ENCODE measurements at regions not wholly inside any gene's neighbourhood (a gene's known extent, or its start where the extent isn't known, plus 50 kb on each side); places are given as distances from the start of the nearest gene placed in this dataset.
A peak's percentile ranks its signal among the peaks of the same experiment; 100 is the strongest.
"Not testable (repeated sequence)": the region's sequence is repeated elsewhere in the genome, so short reads cannot be mapped to it uniquely, and the experiment has no call there.

GRCh38 chr15:88995449-88995848, 82.3 kb upstream of the MFGE8 start:
- Histone ChIP-seq H3K9me3 (ENCODE audit: control insufficient read depth, insufficient read depth, low read depth, low read length) (no peaks in the 10 kb centered on the region), H3K4me1 (ENCODE audit: control insufficient read depth, insufficient read depth, low read length) (peaks cover 67% of the 10 kb centered on the region), H3K27ac (ENCODE audit: low read depth, low read length) (no peak overlapping the region), H3K27me3 (ENCODE audit: control insufficient read depth, insufficient read depth, low read length) (peaks cover 26% of the 10 kb centered on the region), H3K36me3 (ENCODE audit: control insufficient read depth, insufficient read depth, low read length) (no peaks in the 10 kb centered on the region), H3K4me3 (ENCODE audit: low read depth, low read length) (no peak overlapping the region), H3K9ac (ENCODE audit: low read length) (no peak overlapping the region)

GRCh38 chr15:88997531-88997930, 84.4 kb upstream of the MFGE8 start:
- no peak overlapping the region for H3K9ac ChIP-seq (ENCODE audit: low read length)
- no peaks in the 10 kb centered on the region for H3K9me3 ChIP-seq (ENCODE audit: control insufficient read depth, insufficient read depth, low read depth, low read length)
- H3K4me1 ChIP-seq (ENCODE audit: control insufficient read depth, insufficient read depth, low read length) = peaks cover 65% of the 10 kb centered on the region
- no peak overlapping the region for H3K27ac ChIP-seq (ENCODE audit: low read depth, low read length)
- peaks cover 26% of the 10 kb centered on the region for H3K27me3 ChIP-seq (ENCODE audit: control insufficient read depth, insufficient read depth, low read length)
- no peak overlapping the region for H3K4me3 ChIP-seq (ENCODE audit: low read depth, low read length)
- no peaks in the 10 kb centered on the region for H3K36me3 ChIP-seq (ENCODE audit: control insufficient read depth, insufficient read depth, low read length)

DNA sequence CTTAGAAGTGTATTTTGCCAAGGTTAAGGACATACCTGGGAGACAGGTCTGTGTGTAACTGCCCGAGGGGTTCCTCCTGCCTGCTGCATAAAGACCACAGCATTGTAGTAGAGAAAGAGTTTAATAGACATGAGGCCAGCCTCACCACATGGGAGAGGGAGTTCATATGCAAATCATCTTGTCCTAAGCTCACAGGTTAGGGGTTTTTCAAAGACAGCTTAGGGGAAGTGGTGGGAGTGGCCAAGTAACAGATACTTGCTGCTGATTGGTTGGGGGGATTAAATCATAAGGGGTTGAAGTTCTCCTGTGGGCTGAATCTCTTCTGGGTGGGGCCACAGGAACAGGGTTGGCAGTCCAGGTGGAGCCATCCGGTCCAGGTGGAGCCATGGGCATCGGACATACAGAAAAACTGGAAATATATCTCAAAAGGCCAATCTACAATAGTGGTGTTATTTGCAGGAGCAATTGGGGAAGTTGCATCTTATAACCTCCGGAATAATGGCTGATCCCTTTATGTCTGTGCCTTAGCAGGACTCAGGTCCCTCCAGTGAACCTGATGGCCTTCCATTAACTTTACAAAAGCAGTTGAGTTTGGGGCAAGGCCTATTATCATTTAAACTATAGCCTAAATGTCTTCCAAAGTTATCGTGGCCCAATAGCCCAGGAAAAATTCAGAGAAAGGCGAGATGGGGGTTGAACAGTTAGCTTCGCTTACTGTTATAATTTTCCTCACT, 86.0 kb upstream of the MFGE8 start:
- no peaks in the 10 kb centered on the region for H3K36me3 ChIP-seq (ENCODE audit: control insufficient read depth, insufficient read depth, low read length)
- H3K27ac ChIP-seq (ENCODE audit: low read depth, low read length) = no peak overlapping the region
- H3K9me3 ChIP-seq (ENCODE audit: control insufficient read depth, insufficient read depth, low read depth, low read length) = no peaks in the 10 kb centered on the region
- peaks cover 26% of the 10 kb centered on the region for H3K27me3 ChIP-seq (ENCODE audit: control insufficient read depth, insufficient read depth, low read length)
- peaks cover 63% of the 10 kb centered on the region for H3K4me1 ChIP-seq (ENCODE audit: control insufficient read depth, insufficient read depth, low read length)
- H3K4me3 ChIP-seq (ENCODE audit: low read depth, low read length) = peak overlapping the region; percentile 37
- H3K9ac ChIP-seq (ENCODE audit: low read length) = peak overlapping the region; percentile 32

DNA sequence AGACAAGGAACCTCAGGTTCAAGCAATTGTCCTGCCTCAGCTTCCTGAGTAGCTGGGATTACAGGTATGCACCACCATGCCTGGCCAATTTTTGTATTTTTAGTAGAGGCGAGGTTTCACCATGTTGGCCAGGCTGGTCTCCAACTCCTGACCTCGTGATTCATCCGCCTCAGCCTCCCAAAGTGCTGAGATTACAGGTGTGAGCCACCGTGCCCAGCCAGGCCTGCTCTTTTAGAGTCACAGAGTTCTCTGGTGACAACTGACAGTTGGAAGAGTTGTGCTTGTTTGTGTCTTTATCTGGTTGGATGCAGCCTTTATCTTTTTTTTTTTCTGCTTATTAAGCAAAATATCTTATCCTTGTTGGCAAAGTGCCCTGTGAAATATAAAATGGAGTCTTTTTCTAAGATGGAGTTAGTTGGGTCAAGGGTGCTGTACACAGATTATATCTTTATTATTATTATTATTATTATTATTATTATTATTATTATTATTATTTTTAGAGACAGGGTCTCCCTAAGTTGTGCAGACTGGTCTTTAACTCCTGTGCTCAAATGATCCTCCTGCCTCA, 86.5 kb upstream of the ABHD2 start:
- not testable (repeated sequence) for H3K4me3 ChIP-seq (ENCODE audit: low read depth, low read length); H3K9ac ChIP-seq (ENCODE audit: low read length); H3K27ac ChIP-seq (ENCODE audit: low read depth, low read length); H3K9me3 ChIP-seq (ENCODE audit: control insufficient read depth, insufficient read depth, low read depth, low read length); H3K36me3 ChIP-seq (ENCODE audit: control insufficient read depth, insufficient read depth, low read length)
- Histone ChIP-seq H3K27me3 (ENCODE audit: control insufficient read depth, insufficient read depth, low read length) (peaks cover 18% of the 10 kb centered on the region), H3K4me1 (ENCODE audit: control insufficient read depth, insufficient read depth, low read length) (peaks cover 50% of the 10 kb centered on the region)

- H3K36me3 ChIP-seq (ENCODE audit: control insufficient read depth, insufficient read depth, low read length) = no peaks in the 10 kb centered on the region
- H3K9ac ChIP-seq (ENCODE audit: low read length) = no peak overlapping the region
- no peak overlapping the region for H3K4me3 ChIP-seq (ENCODE audit: low read depth, low read length)
- H3K4me1 ChIP-seq (ENCODE audit: control insufficient read depth, insufficient read depth, low read length) = peaks cover 50% of the 10 kb centered on the region
- H3K27ac ChIP-seq (ENCODE audit: low read depth, low read length) = no peak overlapping the region
- H3K9me3 ChIP-seq (ENCODE audit: control insufficient read depth, insufficient read depth, low read depth, low read length) = no peaks in the 10 kb centered on the region
- H3K27me3 ChIP-seq (ENCODE audit: control insufficient read depth, insufficient read depth, low read length) = peaks cover 13% of the 10 kb centered on the region
Observed at GRCh38 chr15:89002281-89002761, 85.9 kb upstream of the ABHD2 start.

DNA sequence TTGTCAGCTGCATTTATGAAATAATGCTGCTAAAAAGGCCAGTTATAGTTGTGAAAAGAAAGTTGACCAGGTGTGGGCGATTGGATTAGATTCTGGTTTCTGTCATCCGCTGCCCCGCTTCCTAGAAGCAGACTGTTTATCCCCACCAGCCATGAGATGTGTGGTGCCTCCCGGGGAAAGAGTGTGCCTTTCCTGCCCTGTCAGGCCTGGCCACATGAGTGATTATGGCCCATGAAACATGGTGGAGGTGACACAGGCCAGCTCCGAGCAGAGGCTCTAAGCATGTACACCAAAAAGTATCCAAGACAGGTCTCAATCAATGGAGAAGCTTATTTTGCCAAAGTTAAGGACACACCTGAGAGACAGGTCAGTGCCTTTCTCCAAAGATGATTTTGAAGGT, 85.4 kb upstream of the ABHD2 start:
- Histone ChIP-seq H3K9ac (ENCODE audit: low read length) (no peak overlapping the region), H3K27ac (ENCODE audit: low read depth, low read length) (no peak overlapping the region), H3K9me3 (ENCODE audit: control insufficient read depth, insufficient read depth, low read depth, low read length) (no peaks in the 10 kb centered on the region), H3K36me3 (ENCODE audit: control insufficient read depth, insufficient read depth, low read length) (no peaks in the 10 kb centered on the region), H3K27me3 (ENCODE audit: control insufficient read depth, insufficient read depth, low read length) (peaks cover 8% of the 10 kb centered on the region), H3K4me3 (ENCODE audit: low read depth, low read length) (no peak overlapping the region), H3K4me1 (ENCODE audit: control insufficient read depth, insufficient read depth, low read length) (peaks cover 49% of the 10 kb centered on the region)

GRCh38 chr15:89003865-89004725, 84.2 kb upstream of the ABHD2 start:
- no peak overlapping the region for H3K9ac ChIP-seq (ENCODE audit: low read length)
- H3K27ac ChIP-seq (ENCODE audit: low read depth, low read length) = no peak overlapping the region
- H3K4me3 ChIP-seq (ENCODE audit: low read depth, low read length) = no peak overlapping the region
- H3K27me3 ChIP-seq (ENCODE audit: control insufficient read depth, insufficient read depth, low read length) = no peaks in the 10 kb centered on the region
- H3K9me3 ChIP-seq (ENCODE audit: control insufficient read depth, insufficient read depth, low read depth, low read length) = no peaks in the 10 kb centered on the region
- no peaks in the 10 kb centered on the region for H3K36me3 ChIP-seq (ENCODE audit: control insufficient read depth, insufficient read depth, low read length)
- H3K4me1 ChIP-seq (ENCODE audit: control insufficient read depth, insufficient read depth, low read length) = peaks cover 40% of the 10 kb centered on the region

DNA sequence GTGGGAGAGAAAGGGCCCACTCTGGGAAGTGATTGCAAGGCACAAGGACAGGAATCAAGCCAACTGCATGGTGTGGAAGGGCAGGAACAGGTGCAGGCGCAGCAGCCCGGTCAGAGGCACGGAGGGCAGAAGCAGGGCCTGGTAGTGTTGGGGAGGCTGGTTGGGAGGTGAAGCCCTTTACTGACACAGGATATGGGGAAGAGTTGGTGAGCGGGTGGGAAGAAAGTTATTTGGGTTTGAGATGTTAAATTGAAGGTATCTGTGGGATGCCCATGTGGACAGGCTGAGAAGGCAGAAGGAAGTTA, 83.6 kb upstream of the ABHD2 start:
- Histone ChIP-seq H3K4me3 (ENCODE audit: low read depth, low read length) (no peak overlapping the region), H3K27me3 (ENCODE audit: control insufficient read depth, insufficient read depth, low read length) (no peaks in the 10 kb centered on the region), H3K27ac (ENCODE audit: low read depth, low read length) (no peak overlapping the region), H3K4me1 (ENCODE audit: control insufficient read depth, insufficient read depth, low read length) (peaks cover 35% of the 10 kb centered on the region), H3K36me3 (ENCODE audit: control insufficient read depth, insufficient read depth, low read length) (no peaks in the 10 kb centered on the region), H3K9ac (ENCODE audit: low read length) (no peak overlapping the region), H3K9me3 (ENCODE audit: control insufficient read depth, insufficient read depth, low read depth, low read length) (no peaks in the 10 kb centered on the region)

- not testable (repeated sequence) for H3K27me3 ChIP-seq (ENCODE audit: control insufficient read depth, insufficient read depth, low read length); H3K9me3 ChIP-seq (ENCODE audit: control insufficient read depth, insufficient read depth, low read depth, low read length); H3K9ac ChIP-seq (ENCODE audit: low read length); H3K36me3 ChIP-seq (ENCODE audit: control insufficient read depth, insufficient read depth, low read length); H3K27ac ChIP-seq (ENCODE audit: low read depth, low read length); H3K4me3 ChIP-seq (ENCODE audit: low read depth, low read length)
- H3K4me1 ChIP-seq (ENCODE audit: control insufficient read depth, insufficient read depth, low read length) = peaks cover 15% of the 10 kb centered on the region
Observed at GRCh38 chr15:89007527-89007926, 80.7 kb upstream of the ABHD2 start.

GRCh38 chr15:89007989-89008388, 80.3 kb upstream of the ABHD2 start:
- Histone ChIP-seq H3K36me3 (ENCODE audit: control insufficient read depth, insufficient read depth, low read length) (no peaks in the 10 kb centered on the region), H3K4me3 (ENCODE audit: low read depth, low read length) (no peak overlapping the region), H3K4me1 (ENCODE audit: control insufficient read depth, insufficient read depth, low read length) (peaks cover 10% of the 10 kb centered on the region), H3K9me3 (ENCODE audit: control insufficient read depth, insufficient read depth, low read depth, low read length) (peaks cover 6% of the 10 kb centered on the region; the same call in 1 of the 2 replicates), H3K27ac (ENCODE audit: low read depth, low read length) (no peak overlapping the region), H3K9ac (ENCODE audit: low read length) (no peak overlapping the region), H3K27me3 (ENCODE audit: control insufficient read depth, insufficient read depth, low read length) (no peaks in the 10 kb centered on the region)

DNA sequence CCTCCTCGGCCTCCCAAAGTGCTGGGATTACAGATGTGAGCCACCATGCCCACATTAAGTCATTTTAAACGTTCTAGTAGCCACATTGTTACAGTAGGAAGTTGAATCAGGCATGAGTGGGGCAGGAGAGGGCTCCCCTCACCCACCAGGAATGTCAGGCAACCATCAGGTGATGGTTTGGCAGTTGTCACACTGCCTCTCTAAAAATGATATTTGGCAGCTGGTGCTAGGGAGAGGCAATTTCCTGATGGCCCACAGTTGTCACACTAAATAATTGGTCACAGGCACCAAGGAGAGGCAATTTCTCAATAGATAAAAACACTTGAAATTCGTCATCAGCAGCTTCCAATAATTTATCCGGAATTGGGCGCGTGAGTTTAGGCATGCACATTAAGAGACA, 79.2 kb upstream of the ABHD2 start:
- Histone ChIP-seq H3K36me3 (ENCODE audit: control insufficient read depth, insufficient read depth, low read length) (no peaks in the 10 kb centered on the region), H3K4me1 (ENCODE audit: control insufficient read depth, insufficient read depth, low read length) (no peaks in the 10 kb centered on the region), H3K4me3 (ENCODE audit: low read depth, low read length) (no peak overlapping the region), H3K9ac (ENCODE audit: low read length) (no peak overlapping the region), H3K27ac (ENCODE audit: low read depth, low read length) (no peak overlapping the region), H3K9me3 (ENCODE audit: control insufficient read depth, insufficient read depth, low read depth, low read length) (peaks cover 11% of the 10 kb centered on the region; the same call in 1 of the 2 replicates), H3K27me3 (ENCODE audit: control insufficient read depth, insufficient read depth, low read length) (no peaks in the 10 kb centered on the region)
